Endothelial cell of umbilical vein (primary cell): ENCODE measurements at regions not wholly inside any gene's neighbourhood (a gene's known extent, or its start where the extent isn't known, plus 50 kb on each side); places are given as distances from the start of the nearest gene placed in this dataset.

Source experiments
- BruUV-seq: library from RNA; stranded (reverse); fragments of 400-500 nt; replicated peaks from 2 replicates; lab custom pipeline; 2021; lab: Mats Ljungman, UMichigan
- CTCF ChIA-PET: fragments of 300-600, 350-600 bp; sonication (Branson Sonifier 250); formaldehyde crosslinking; loops from one replicate; lab custom pipeline; 2021; ENCODE audit warnings: antibody characterized with exemption, inconsistent platforms; lab: Charles Lee
- POLR2A ChIA-PET: fragments of 300-600, 350-600 bp; sonication (Branson Sonifier 250); formaldehyde crosslinking; loops from one replicate; lab custom pipeline; 2021; ENCODE audit warnings: antibody characterized with exemption, inconsistent platforms; lab: Charles Lee
- DNase-seq: peaks from one replicate; pipeline ENCODE4 v3.0.0-alpha.2; 2011; ENCODE audit warnings: low read depth, low spot score
- FAIRE-seq: peaks from 2 replicates; lab custom pipeline; 2011; peaks lifted over from hg19 to GRCh38; lab: Jason Lieb, UNC
- H2AFZ ChIP-seq: 2 replicates; pipeline ENCODE4 v1.6.0; 2012; ENCODE audit warnings: low read depth, low read length, control low read depth, inconsistent platforms
- H3K27ac ChIP-seq: 2 replicates; pipeline ENCODE4 v1.5.1; 2011; ENCODE audit warnings: low read depth, mild to moderate bottlenecking, control low read depth, low read length, moderate library complexity; ENCODE audit not compliant: insufficient read depth
- H3K27me3 ChIP-seq, 2 experiments: 2 replicates each; pipeline versions ENCODE4 v1.6.0 to v1.6.1; 2011; ENCODE audit warnings: low read length in 2 of 2, mixed read lengths in 1 of 2; ENCODE audit not compliant: control insufficient read depth in 2 of 2, insufficient read depth in 2 of 2
- H3K36me3 ChIP-seq, 2 experiments: 2 replicates in 1 of 2; 3 replicates in 1 of 2; pipeline ENCODE4 v1.5.1; 2011; ENCODE audit warnings: low read length in 2 of 2, mild to moderate bottlenecking in 1 of 2, moderate library complexity in 1 of 2; ENCODE audit not compliant: control insufficient read depth in 2 of 2, insufficient read depth in 2 of 2; ENCODE audit errors: extremely low read depth in 1 of 2
- H3K4me1 ChIP-seq: 3 replicates; pipeline ENCODE4 v1.5.1; 2011; ENCODE audit warnings: mild to moderate bottlenecking, low read length; ENCODE audit not compliant: control insufficient read depth, insufficient read depth; ENCODE audit errors: extremely low read depth
- H3K4me2 ChIP-seq: 2 replicates; pipeline ENCODE4 v1.6.1; 2011; ENCODE audit warnings: low read length, control low read depth, mixed read lengths; ENCODE audit not compliant: insufficient read depth
- H3K4me3 ChIP-seq, 3 experiments: fragments of 200-600 bp in 1 of 3; sonication (generic), shearing (Covaris generic) in 1 of 3; replicated peaks in 1 of 3; 2 replicates each; pipeline ENCODE4 v1.5.1; 2011 to 2016; ENCODE audit warnings: control low read depth in 3 of 3, low read length in 3 of 3, mild to moderate bottlenecking in 2 of 3, inconsistent platforms in 1 of 3, low read depth in 1 of 3, moderate library complexity in 1 of 3; ENCODE audit not compliant: insufficient read depth in 1 of 3
- H3K79me2 ChIP-seq: 2 replicates; pipeline ENCODE4 v1.6.0; 2012; ENCODE audit warnings: low read length, inconsistent platforms; ENCODE audit not compliant: control insufficient read depth, insufficient read depth
- H3K9ac ChIP-seq: replicated peaks from 2 replicates; pipeline ENCODE3; 2011; ENCODE audit warnings: low read length, control low read depth; ENCODE audit not compliant: insufficient read depth; ENCODE audit errors: extremely low read depth
- H3K9me1 ChIP-seq: replicated peaks from 3 replicates; pipeline ENCODE4 v1.6.0; 2011; ENCODE audit warnings: mild to moderate bottlenecking, low read length; ENCODE audit not compliant: control insufficient read depth, insufficient read depth; ENCODE audit errors: extremely low read depth
- H3K9me3 ChIP-seq: replicated peaks from 2 replicates; pipeline ENCODE4 v1.5.1; 2012; ENCODE audit warnings: low read length, inconsistent platforms; ENCODE audit not compliant: control insufficient read depth, insufficient read depth
- H4K20me1 ChIP-seq: replicated peaks from 2 replicates; pipeline ENCODE3; 2011; ENCODE audit warnings: mild to moderate bottlenecking, low read length; ENCODE audit not compliant: control insufficient read depth, insufficient read depth; ENCODE audit errors: extremely low read depth
- CTCF ChIP-seq, 2 donors: IDR thresholded peaks; 1 replicate in 1 of 2; 2 replicates in 1 of 2; pipeline ENCODE4 v1.5.1; 2011; ENCODE audit warnings: low read length in 2 of 2, mild to moderate bottlenecking in 2 of 2, moderate library complexity in 2 of 2, control low read depth in 1 of 2, inconsistent platforms in 1 of 2, low read depth in 1 of 2; ENCODE audit not compliant: insufficient read depth in 1 of 2; ENCODE audit errors: extremely low read depth in 1 of 2
- FOS ChIP-seq: IDR thresholded peaks from 2 replicates; pipeline ENCODE4 v1.6.1; 2011; ENCODE audit warnings: mild to moderate bottlenecking, low read length, moderate library complexity, borderline replicate concordance; ENCODE audit not compliant: insufficient read depth
- GATA2 ChIP-seq: IDR thresholded peaks from 2 replicates; pipeline ENCODE4 v1.7.0; 2011; ENCODE audit warnings: low read depth, mild to moderate bottlenecking, moderate library complexity, mixed read lengths, low read length; ENCODE audit not compliant: insufficient read length, insufficient read depth
- JUN ChIP-seq: IDR thresholded peaks from 2 replicates; pipeline ENCODE4 v1.6.1; 2011; ENCODE audit warnings: borderline replicate concordance, low read depth; ENCODE audit not compliant: insufficient read length, insufficient read depth
- MAX ChIP-seq: IDR thresholded peaks from 2 replicates; pipeline ENCODE4 v1.6.1; 2011; ENCODE audit not compliant: insufficient read depth, insufficient read length
- MYC ChIP-seq: IDR thresholded peaks from one replicate; pipeline ENCODE4 v1.6.1; 2011; ENCODE audit warnings: mild to moderate bottlenecking, low read depth, low read length
- POLR2A ChIP-seq: IDR thresholded peaks from 2 replicates; pipeline ENCODE4 v1.6.1; 2012; ENCODE audit warnings: low read depth, mild to moderate bottlenecking, control low read depth, low read length
- POLR2AphosphoS5 ChIP-seq: IDR thresholded peaks from 2 replicates; pipeline ENCODE4 v1.6.1; 2012; ENCODE audit warnings: low read depth, mild to moderate bottlenecking, control low read depth, low read length, moderate library complexity; ENCODE audit not compliant: insufficient read depth
- dilution Hi-C: fragments of 300-500 bp; cut with MboI; formaldehyde crosslinking; loops from one replicate; pipeline ENCODE4 v1.15.0; 2019; ENCODE audit warnings: low sequenced_read_pairs; ENCODE audit not compliant: extremely low pct_ligation_motif_present
- intact Hi-C: fragments of 100-400 bp; cut with micrococcal nuclease; formaldehyde crosslinking; loops from one replicate; pipeline ENCODE4 v1.10.0; 2022

- H3K27me3 ChIP-seq, result peaks cover 2 to 6% of the 10 kb centered on the region in 2 experiments
- no peaks in the 10 kb centered on the region for H4K20me1 ChIP-seq
- H3K36me3 ChIP-seq, result no peaks in the 10 kb centered on the region
- intact Hi-C loops (no loop called here), dilution Hi-C loops (no loop called here)
- no peak overlapping the region for H3K9ac ChIP-seq
- H3K4me1 ChIP-seq, result peaks cover 12% of the 10 kb centered on the region
- no peak for DNase-seq
- no peaks in the 10 kb centered on the region for H3K9me1 ChIP-seq
- ChIA-PET POLR2A (no interaction called here), CTCF (interaction anchor here (0.6 kb wide), 1 partner anchor 15 kb away, joined by 3 read pairs; no protein-coding TSS in a partner anchor)
- no peak for FAIRE-seq
- no TSS peak for BruUV-seq
- no peaks in the 10 kb centered on the region for H3K79me2 ChIP-seq
- no peak overlapping the region for H3K4me2 ChIP-seq
- no peak for TF ChIP-seq JUN
- TF ChIP-seq POLR2A, result no peak
- no peak for TF ChIP-seq POLR2AphosphoS5
- no peak for TF ChIP-seq MAX
- TF ChIP-seq MYC, result no peak
- no peak for TF ChIP-seq FOS
- no peak for TF ChIP-seq CTCF (IDR thresholded peaks at IDR 0.05; ENCODE audit: extremely low read depth in 1 of 2, insufficient read depth in 1 of 2, low read depth in 1 of 2, low read length in 2 of 2)
- no peak for TF ChIP-seq GATA2
- H2AFZ ChIP-seq, result no peak overlapping the region
- no peaks in the 10 kb centered on the region for H3K9me3 ChIP-seq
- no peak overlapping the region for H3K4me3 ChIP-seq
- H3K27ac ChIP-seq, result no peak overlapping the region
Observed at GRCh38 chr6:149239573-149240209, 77.8 kb upstream of the TAB2 start.
